Esophagus squamous epithelium (tissue), 5 donors: ENCODE measurements at regions not wholly inside any gene's neighbourhood (a gene's known extent, or its start where the extent isn't known, plus 50 kb on each side); places are given as distances from the start of the nearest gene placed in this dataset.

ENCODE experiments used
- DNase-seq: peaks from one replicate; lab custom pipeline; 2025; lab: John Stamatoyannopoulos, UW
- H3K27ac ChIP-seq, 4 donors: fragments of 200-600 bp; sonication (generic); one replicate each; pipeline ENCODE4 v1.5.1; 2016 to 2019; ENCODE audit warnings: mild to moderate bottlenecking in 1 of 4
- H3K27me3 ChIP-seq, 4 donors: fragments of 200-600 bp; sonication (generic); 1 replicate in 3 of 4; 2 replicates in 1 of 4; pipeline versions ENCODE4 v1.5.1 to v1.6.0; 2017 to 2021; ENCODE audit warnings: antibody characterized with exemption in 1 of 4
- H3K36me3 ChIP-seq, 3 donors: fragments of 200-600 bp; sonication (generic); one replicate each; pipeline ENCODE4 v1.5.1; 2016 to 2019
- H3K4me1 ChIP-seq, 3 donors: fragments of 200-600 bp; sonication (generic); one replicate each; pipeline ENCODE4 v1.5.1; 2017 to 2019
- H3K4me3 ChIP-seq, 4 donors: fragments of 200-600 bp; sonication (generic); 1 replicate in 3 of 4; 2 replicates in 1 of 4; pipeline ENCODE4 v1.5.1; 2016 to 2019; ENCODE audit warnings: mild to moderate bottlenecking in 2 of 4, moderate library complexity in 1 of 4
- H3K9me3 ChIP-seq, 3 donors: fragments of 200-600 bp; sonication (generic); one replicate each; pipeline ENCODE4 v1.5.1; 2016 to 2019
- POLR2A ChIP-seq, 4 donors: fragments of 450-650 bp; IDR thresholded peaks; one replicate each; pipeline ENCODE4 v1.6.1; 2017; ENCODE audit warnings: antibody characterized with exemption in 4 of 4, mild to moderate bottlenecking in 4 of 4, moderate library complexity in 3 of 4
- WGBS, 2 donors: methylation state at CpG; one replicate each; pipeline ENCODE4 v1.1.5; 2018; 5-methylcytosine and 5-hydroxymethylcytosine counted together
- intact Hi-C: fragments of 100-400 bp; cut with DNase I; formaldehyde crosslinking; loops from one replicate; pipeline ENCODE4 v1.15.0; 2022
- TF ChIP-seq, protein P1 (sequence below), 6 experiments: fragments of 450-650 bp in 4 of 6; fragments of 200-600 bp in 2 of 6; sonication (generic) in 2 of 6; IDR thresholded peaks; one replicate each; pipeline ENCODE4 v1.5.1; 2016 to 2019; ENCODE audit warnings: antibody characterized with exemption in 6 of 6, mild to moderate bottlenecking in 4 of 6, moderate library complexity in 4 of 6
- donor health status: DM: yes; HTN: yes; CAD: no.

DNA sequence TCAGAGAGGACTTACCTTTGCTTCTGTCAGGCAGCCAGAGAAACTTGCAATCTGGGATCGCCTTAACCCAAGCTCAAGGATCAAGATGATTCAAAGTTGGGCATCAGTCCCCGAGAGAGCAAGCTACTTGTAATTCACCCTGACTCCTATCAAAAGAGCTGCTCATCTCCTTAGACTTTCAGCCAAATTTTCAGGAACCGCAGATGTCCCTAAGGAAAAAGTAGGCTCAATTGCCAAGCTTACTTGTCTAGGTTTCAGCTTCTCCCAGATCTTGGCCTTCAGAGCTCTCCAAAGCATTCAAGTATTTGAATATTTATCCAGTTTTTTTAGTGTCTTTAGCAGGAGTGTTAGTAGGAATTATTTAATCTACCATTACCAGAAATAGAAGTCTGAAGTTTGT lies 434.1 kb upstream of the MMS22L start:
- WGBS, 2 donors, result 37 to 62% methylated on average over 3 of the region's 3 CpGs
- Histone ChIP-seq H3K27ac (no peak overlapping the region), H3K4me1 (no peaks in the 10 kb centered on the region), H3K4me3 (no peak overlapping the region), H3K36me3 (no peaks in the 10 kb centered on the region), H3K27me3 (peaks cover 0 to 5% (median 0%) of the 10 kb centered on the region in 4 donors), H3K9me3 (no peaks in the 10 kb centered on the region)
- DNase-seq, result no peak
- TF ChIP-seq POLR2A (IDR thresholded peaks at IDR 0.05), result no peak
- TF ChIP-seq, protein P1, sequence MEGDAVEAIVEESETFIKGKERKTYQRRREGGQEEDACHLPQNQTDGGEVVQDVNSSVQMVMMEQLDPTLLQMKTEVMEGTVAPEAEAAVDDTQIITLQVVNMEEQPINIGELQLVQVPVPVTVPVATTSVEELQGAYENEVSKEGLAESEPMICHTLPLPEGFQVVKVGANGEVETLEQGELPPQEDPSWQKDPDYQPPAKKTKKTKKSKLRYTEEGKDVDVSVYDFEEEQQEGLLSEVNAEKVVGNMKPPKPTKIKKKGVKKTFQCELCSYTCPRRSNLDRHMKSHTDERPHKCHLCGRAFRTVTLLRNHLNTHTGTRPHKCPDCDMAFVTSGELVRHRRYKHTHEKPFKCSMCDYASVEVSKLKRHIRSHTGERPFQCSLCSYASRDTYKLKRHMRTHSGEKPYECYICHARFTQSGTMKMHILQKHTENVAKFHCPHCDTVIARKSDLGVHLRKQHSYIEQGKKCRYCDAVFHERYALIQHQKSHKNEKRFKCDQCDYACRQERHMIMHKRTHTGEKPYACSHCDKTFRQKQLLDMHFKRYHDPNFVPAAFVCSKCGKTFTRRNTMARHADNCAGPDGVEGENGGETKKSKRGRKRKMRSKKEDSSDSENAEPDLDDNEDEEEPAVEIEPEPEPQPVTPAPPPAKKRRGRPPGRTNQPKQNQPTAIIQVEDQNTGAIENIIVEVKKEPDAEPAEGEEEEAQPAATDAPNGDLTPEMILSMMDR (IDR thresholded peaks at IDR 0.05), result no peak
- intact Hi-C loops, result no loop called here

DNA sequence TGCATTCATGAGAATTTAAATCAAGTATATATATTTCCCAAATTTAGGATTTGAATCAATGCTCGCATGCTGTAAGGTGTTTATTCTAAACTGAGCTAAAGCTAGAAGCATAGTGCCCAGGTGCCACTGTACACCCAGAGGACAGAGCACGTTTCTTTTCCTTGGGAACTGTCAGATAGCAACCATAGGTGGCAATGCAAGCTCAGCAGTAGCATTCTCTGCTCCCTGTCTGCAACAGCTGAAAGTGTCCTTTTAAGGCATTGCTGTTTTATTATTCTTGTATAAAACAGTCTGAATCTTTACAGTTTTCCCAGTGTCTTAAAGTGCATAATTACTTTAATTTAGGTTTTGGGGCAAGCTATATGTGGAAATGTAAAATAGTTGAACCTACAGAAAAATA lies 443.4 kb upstream of the MMS22L start:
- Histone ChIP-seq H3K27ac (no peak overlapping the region), H3K4me3 (no peak overlapping the region), H3K36me3 (no peaks in the 10 kb centered on the region), H3K9me3 (no peaks in the 10 kb centered on the region), H3K27me3 (no peaks in the 10 kb centered on the region), H3K4me1 (no peaks in the 10 kb centered on the region)
- TF ChIP-seq, protein P1 (IDR thresholded peaks at IDR 0.05), result no peak
- TF ChIP-seq POLR2A (IDR thresholded peaks at IDR 0.05), result no peak
- 35 to 45% methylated on average over 2 of the region's 2 CpGs for whole genome bisulfite sequencing, 2 donors
- no peak for DNase-seq
- intact Hi-C loops, result no loop called here

DNA sequence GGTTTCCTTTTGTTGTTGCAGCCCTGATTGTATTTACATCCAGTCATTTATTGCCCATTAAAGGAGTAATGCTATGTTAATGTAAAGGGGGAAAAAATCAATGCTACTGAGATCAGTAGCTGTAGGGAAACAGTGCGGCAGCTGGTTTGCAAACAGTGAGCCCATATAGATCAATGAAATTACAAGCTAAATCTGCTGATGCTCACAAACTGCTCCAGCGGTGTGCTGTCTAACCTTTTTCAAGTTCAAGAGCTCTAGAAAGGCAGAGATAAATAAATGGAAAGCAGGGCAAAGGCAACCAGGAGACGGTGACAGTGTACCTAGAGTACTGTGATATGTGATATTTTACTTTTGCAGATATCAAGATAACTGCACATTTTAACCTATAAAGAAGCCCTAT lies 449.0 kb upstream of the MMS22L start:
- 58 to 86% methylated on average over 3 of the region's 3 CpGs for WGBS, 2 donors
- no peaks in the 10 kb centered on the region for H3K9me3 ChIP-seq
- no peak overlapping the region for H3K4me3 ChIP-seq
- no peak for TF ChIP-seq POLR2A (IDR thresholded peaks at IDR 0.05)
- TF ChIP-seq, protein P1 (IDR thresholded peaks at IDR 0.05), result no peak
- no peaks in the 10 kb centered on the region for H3K36me3 ChIP-seq
- no peaks in the 10 kb centered on the region for H3K4me1 ChIP-seq
- H3K27ac ChIP-seq, result no peak overlapping the region
- no peak for DNase-seq
- intact Hi-C loops, result no loop called here
- H3K27me3 ChIP-seq, result no peaks in the 10 kb centered on the region

DNA sequence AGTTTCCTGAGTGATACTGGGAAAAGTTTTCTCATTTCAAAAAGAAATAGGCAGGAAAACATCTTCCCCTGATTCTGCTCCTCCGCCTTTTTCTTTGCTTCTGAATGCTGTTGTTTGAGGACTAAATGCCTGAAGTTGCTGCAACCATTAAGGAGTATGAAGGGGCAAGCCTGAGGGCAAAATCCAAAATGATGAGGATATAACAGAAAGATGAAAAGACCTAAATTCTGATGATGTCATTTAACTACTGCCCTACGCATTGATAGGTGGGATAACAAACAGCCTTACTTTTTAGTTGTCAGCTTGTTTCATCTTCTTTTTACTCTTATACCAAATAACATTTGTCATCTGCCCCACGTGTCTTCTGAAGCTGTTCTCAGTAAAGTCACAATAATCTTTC lies 474.6 kb upstream of the MMS22L start:
- intact Hi-C loops, result no loop called here
- Histone ChIP-seq H3K4me1 (no peaks in the 10 kb centered on the region), H3K27ac (no peak overlapping the region), H3K4me3 (no peak overlapping the region), H3K36me3 (no peaks in the 10 kb centered on the region), H3K27me3 (no peaks in the 10 kb centered on the region), H3K9me3 (no peaks in the 10 kb centered on the region)
- TF ChIP-seq, protein P1 (IDR thresholded peaks at IDR 0.05), result no peak
- no peak for TF ChIP-seq POLR2A (IDR thresholded peaks at IDR 0.05)
- 69 to 70% methylated on average over 3 of the region's 3 CpGs for WGBS, 2 donors
- DNase-seq, result no peak

DNA sequence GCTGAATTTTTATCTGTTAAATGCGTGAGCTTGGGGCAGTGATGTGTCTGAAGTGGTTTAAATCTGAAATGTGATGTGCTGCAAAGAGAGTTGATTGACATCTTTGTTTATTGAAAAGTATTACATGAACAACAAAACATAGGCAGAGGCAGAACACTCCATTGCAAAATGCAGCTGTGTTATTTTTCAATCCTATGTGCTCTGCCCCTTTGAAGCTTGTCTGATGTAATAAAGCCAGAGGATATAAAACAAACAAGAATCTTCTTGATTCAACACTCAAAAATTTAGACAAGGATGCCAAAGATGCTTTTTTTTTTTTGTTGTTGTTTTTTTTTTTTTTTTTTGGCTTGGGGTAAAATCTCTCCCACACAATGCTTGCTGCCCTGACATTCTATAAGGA lies 482.4 kb upstream of the MMS22L start:
- WGBS, 2 donors, result 50 to 63% methylated on average over 1 of the region's 1 CpG
- DNase-seq, result no peak
- intact Hi-C loops, result no loop called here
- Histone ChIP-seq H3K36me3 (no peaks in the 10 kb centered on the region), H3K9me3 (no peaks in the 10 kb centered on the region), H3K4me1 (no peaks in the 10 kb centered on the region), H3K27me3 (no peaks in the 10 kb centered on the region), H3K27ac (no peak overlapping the region), H3K4me3 (no peak overlapping the region)
- no peak for TF ChIP-seq POLR2A (IDR thresholded peaks at IDR 0.05)
- TF ChIP-seq, protein P1 (IDR thresholded peaks at IDR 0.05), result no peak
